ENCODE measurements at regions not wholly inside any gene's neighbourhood (a gene's known extent, or its start where the extent isn't known, plus 50 kb on each side); places are given as distances from the start of the nearest gene placed in this dataset.

DNA sequence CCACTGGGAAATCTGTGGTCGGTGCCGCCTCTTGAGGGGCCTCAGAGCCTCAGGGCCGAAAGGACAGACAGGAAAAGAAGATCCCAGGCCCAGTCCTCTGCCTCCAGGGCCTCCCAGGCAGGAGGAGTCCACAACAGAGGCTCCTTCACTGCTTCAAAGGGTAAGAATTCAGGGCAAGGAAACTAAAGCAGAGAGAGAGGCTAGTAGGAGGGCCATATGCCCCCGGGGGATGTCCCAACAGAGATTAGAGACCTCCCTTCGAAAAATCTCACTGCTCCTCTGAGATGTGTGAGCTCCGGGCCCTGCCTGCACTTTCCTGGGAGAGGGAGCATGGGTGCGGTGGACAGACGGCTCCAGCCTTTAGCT, 465.9 kb downstream of the NPHP4 start:
- in situ Hi-C loops (cut with MboI; ENCODE audit: low pct_unique_long_range_greater_than_20kb, low sequenced_read_pairs) = no loop called here
- DNase-seq = no peak

DNA sequence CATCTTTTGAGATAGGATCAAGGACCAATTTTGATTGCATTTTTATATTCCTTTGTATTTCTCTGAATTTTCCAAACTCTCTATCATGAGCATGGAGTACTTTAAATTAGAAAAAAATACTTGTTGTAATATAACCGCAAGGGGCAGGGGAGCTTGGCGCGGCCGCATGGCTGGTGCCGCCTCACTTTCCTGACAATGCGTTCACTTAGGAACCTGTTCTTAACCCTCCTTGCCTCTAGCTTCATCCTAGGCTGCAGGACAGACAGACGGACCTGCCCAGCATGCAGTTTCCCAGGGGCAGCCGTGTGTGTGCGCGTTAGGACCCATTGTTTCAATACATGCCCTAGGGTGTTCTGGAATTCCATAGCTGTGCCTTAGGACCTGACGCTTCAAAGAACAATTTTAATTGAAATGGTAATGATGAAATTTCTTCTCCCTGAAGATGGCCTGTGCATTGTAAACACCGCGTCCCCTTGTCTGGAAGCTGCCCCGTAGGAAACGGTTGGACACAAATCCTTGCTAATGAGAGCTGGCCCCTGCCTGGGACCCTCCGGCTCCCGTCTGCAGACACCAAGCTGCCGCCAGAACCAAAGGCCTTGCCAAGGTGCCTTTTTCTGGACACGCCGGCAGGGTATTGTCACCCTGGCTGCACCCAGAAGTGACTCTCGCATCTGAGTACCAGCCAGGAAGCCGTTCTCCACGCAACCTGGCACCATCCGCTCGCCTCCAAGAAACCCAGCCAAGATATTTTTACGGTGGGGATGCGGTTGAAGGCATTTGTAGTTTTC, 466.4 kb downstream of the NPHP4 start:
- in situ Hi-C loops (cut with MboI; ENCODE audit: low pct_unique_long_range_greater_than_20kb, low sequenced_read_pairs) = no loop called here
- DNase-seq = no peak

DNA sequence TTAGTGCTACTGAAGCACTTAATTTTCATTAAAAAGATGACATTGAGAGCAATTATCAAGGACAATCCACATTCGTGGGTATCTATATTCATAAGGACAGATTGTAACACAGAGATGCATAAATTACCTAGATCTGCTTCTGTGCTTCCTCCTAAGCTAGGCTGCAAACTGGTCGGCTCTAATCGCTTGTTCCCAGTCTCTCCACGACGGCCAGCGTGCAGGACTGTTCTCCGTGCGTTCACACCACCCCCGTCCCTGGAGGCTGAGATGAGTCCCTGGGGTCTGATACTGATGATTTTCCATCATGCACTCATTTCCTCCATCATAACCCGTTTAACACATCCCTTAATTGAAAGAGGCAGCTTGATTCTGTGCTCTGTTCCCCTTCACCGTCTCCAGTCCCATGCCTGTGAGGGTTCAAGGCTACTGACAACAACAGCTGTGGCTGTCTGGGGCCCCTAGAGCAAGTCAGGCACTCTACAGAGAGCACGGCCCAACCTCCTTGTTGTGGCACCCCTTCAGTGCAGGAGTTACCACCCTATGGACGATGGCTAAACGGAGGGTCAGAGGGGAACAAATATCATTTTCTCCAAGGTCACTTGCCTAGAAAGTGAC, 469.6 kb downstream of the NPHP4 start:
- DNase-seq = no peak
- in situ Hi-C loops (cut with MboI; ENCODE audit: low pct_unique_long_range_greater_than_20kb, low sequenced_read_pairs) = no loop called here

DNA sequence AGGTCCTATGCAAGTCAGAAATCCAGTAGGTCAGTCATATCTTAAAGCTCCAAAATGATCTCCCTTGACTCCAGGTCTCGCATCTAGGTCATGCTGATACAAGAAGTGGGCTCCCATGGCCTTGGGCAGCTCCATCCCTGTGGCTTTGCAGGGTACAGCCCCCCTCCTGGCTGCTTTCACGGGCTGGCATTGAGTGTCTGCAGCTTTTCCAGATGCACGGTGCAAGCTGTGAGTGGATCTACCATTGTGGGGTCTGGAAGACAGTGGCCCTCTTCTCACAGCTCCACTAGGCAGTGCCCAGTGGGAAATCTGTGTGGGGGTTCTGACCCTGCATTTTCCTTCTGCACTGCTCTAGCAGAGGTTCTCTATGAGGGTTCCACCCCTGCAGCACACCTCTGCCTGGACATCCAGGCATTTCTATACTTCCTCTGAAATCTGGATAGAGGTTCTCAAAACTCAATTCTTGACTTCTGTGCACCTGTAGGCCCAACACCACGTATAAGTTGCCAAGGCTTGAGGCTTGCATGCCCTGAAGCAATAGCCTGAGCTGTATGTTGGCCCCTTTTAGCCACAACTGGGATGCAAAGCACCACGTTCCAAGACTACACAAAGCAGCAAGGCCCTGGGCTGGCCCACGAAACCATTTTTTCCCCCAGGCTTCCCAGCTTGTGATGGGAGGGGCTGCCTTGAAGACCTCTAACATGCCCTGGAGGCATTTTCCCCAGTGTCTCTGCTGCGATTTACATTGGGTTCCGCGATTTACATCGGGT, 472.7 kb downstream of the NPHP4 start:
- no peak for DNase-seq
- in situ Hi-C loops (cut with MboI; ENCODE audit: low pct_unique_long_range_greater_than_20kb, low sequenced_read_pairs) = no loop called here

DNA sequence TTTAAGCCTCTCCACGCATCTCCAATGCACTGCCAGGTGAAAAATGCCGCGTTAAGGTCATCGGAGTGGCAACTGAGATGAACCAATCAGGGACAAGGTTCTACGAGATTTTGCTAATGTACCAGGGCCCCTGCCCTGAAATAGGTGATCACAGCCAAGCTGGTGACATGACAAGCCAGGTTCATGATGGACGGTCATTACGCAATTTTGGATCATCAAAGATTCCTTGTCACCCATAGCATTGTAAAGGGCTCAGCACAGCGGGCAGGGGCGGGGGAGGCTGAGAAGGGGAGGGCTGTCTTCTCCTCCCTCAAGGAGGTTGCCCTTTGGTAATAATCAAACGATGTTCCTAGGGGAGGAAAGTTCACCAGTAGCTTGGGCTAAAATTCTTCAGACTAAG, 475.5 kb downstream of the NPHP4 start:
- in situ Hi-C loops (cut with MboI; ENCODE audit: low pct_unique_long_range_greater_than_20kb, low sequenced_read_pairs) = no loop called here
- no peak for DNase-seq

DNA sequence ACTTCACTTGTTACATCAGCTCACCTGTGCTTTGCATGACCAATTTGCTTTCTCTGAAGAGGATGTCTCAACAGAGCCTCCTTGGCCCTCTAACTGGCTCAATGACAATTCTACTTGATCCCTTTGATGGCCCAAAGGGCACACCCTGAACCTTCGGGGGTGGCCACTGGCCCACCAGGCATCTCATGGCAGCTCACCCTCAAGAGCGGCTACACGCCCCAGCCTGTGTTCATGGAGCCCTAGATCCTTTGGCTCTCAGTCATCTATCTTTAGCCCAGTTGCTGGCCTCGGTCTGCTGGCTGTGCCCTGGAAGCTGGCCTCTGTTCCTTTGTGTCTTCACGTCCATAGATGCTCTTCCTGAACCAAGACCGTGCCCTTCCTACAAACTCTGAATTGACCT, 476.7 kb downstream of the NPHP4 start:
- in situ Hi-C loops (cut with MboI; ENCODE audit: low pct_unique_long_range_greater_than_20kb, low sequenced_read_pairs) = no loop called here

DNA sequence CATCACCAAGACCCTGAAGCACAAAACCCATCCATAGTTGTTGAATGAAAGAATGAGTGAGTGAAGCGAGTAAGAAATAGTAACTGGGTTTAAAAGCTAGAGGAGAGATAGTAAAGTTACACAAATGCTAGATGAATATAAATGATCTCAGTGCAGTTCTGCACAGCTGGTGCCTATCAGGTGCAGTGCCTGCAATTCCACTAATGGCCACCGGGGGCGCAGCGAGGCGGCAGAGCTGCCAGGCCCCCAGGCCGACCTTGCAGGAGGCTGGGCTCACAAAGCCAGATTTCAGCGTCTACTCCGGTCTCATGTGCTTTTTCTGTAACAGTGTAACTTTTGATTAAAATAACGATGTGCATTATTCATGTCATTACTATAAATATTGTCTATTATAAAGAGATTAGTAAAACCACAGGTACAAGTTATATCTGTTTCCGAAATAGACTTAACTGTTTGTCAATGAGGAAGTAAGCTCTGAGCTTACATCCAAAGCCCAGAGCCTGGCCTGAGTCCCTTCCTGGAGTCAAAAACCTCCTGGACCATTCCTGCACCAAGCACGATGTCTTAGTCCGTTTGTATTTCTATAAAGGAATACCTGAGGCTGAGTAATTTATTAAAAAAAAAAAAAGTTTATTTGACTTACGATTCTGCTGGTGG, 477.6 kb downstream of the NPHP4 start:
- in situ Hi-C loops (cut with MboI; ENCODE audit: low pct_unique_long_range_greater_than_20kb, low sequenced_read_pairs) = no loop called here

More for the DNA sequence above, 476.7 kb downstream of the NPHP4 start:
- no peak for DNase-seq

DNA sequence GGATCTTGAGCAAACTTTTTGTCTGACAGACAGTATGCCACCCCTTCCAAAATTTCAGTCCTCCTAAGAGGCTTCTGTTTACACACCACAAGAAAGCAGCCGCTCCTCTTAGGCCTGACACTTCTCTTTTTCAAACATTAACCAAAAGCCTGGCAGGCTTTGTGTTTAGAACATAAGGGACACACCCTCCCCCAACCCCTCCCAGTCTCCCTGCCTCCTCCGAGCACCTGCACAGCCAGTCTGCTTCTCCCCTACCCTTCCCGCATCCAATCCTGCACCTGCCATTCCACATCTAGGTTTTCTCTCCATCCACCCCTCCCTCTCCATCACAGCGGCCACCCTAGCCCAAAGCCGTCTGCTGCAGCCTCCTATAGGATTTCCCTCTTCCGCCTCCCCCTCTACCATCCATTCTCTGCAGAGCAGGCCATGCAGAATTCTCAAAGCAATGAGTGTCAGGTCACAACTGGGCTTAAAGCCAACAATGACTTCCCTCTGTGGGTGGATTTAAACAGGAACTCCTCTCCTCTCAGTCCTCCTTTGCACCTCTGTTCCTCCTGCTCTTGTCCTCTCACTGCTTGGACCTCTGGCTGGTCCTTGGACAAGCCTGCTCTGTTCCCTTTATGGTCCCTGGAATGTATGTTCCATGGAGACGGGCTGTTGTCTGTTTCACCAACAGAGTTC, 478.2 kb downstream of the NPHP4 start:
- DNase-seq = peak; percentile 28
- in situ Hi-C loops (cut with MboI; ENCODE audit: low pct_unique_long_range_greater_than_20kb, low sequenced_read_pairs) = no loop called here

More for the DNA sequence above, 477.6 kb downstream of the NPHP4 start:
- DNase-seq = peak; percentile 72

DNA sequence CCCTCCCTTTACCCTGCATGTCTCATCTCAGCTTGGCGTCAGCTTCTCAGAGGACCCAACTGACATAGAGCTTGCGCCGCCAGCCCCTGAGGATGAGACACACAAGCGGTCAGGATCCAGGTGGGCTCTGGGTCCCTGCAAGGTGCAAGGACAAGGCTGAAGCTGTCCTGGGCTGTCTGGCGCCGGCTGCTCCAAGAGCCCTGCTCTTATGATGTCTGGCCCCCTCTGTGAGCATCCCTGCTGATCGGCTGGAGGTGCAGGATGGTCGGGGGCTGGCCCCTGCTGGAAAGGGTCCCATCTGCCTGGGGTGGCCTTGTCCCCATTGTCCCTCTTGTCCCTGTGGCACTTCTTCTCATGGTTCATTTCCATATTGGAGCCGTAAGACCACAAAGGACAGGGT, 479.0 kb downstream of the NPHP4 start:
- in situ Hi-C loops (cut with MboI; ENCODE audit: low pct_unique_long_range_greater_than_20kb, low sequenced_read_pairs) = no loop called here

DNA sequence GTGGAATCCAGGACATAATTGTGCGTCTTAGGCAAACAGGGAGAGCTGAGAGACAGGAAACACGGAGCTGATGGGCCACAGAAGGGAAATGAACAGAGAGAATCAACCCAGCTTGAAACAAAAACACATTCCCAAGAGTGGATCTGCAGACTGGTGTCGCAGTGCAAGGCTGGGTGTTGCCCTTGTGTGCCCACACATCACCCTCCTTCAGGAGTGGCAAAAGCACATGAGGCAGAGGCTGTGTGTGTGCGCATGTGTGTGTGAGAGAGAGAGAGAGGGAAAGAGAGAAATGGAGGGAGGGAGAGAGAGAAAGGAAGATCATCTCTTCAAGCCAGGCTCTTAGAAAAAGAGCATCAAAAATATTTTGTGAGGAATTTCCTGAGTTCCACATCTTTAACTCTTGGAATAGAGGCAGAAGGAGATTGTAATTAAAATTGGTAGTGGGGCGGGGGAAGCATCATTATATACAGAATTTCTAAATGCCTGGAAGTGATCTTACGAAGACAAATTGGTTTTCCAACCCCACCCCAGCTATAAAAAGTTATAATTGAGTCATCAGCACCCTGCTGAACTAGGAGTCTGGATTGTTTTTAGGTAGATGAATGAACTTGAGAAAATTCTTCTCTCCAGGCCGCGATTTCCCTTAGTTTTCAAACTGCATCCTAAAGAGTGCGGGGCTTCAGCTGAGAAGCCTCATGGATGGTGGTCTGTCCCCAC, 480.7 kb downstream of the NPHP4 start:
- in situ Hi-C loops (cut with MboI; ENCODE audit: low pct_unique_long_range_greater_than_20kb, low sequenced_read_pairs) = no loop called here
- no peak for DNase-seq

More for the DNA sequence above, 479.0 kb downstream of the NPHP4 start:
- no peak for DNase-seq

DNA sequence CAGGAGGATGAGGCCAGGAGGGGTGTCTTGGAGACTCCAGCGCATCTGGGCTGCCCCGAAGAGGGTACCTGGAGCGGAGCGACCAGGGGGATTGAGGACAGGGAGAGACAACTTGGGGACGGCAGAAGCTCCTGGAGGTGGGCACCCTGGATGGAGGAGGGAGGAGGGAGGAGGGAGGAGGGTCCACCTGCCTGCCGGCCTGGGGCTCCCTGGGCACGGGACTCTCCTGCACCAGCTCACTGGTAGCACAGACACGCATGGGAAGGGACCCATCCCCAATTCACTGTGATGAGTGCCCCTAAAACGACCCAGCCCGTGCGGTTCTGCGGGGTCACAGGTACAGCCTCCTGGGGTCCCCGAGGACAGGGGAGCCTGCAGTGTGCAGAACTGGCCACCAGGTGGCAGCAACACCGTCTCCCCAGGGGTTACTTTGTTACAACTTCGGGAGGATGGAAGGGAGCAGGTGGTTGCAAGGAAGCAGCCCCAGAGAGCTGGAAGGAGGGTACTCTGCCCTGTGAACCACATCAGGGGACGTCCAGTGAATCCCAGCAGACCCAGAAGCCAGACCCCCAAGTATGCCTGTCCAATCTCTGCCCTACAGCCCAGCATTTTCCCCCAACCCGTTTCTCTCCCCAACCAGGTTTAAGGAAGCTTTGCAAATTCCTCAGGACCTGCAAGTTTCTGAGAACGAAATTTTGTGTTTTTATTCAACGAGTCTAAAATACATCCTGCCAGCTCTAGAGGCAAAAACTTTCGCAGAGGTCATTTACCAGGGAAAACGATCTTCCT, 482.4 kb downstream of the NPHP4 start:
- DNase-seq = peak; percentile 41
- in situ Hi-C loops (cut with MboI; ENCODE audit: low pct_unique_long_range_greater_than_20kb, low sequenced_read_pairs) = no loop called here

DNA sequence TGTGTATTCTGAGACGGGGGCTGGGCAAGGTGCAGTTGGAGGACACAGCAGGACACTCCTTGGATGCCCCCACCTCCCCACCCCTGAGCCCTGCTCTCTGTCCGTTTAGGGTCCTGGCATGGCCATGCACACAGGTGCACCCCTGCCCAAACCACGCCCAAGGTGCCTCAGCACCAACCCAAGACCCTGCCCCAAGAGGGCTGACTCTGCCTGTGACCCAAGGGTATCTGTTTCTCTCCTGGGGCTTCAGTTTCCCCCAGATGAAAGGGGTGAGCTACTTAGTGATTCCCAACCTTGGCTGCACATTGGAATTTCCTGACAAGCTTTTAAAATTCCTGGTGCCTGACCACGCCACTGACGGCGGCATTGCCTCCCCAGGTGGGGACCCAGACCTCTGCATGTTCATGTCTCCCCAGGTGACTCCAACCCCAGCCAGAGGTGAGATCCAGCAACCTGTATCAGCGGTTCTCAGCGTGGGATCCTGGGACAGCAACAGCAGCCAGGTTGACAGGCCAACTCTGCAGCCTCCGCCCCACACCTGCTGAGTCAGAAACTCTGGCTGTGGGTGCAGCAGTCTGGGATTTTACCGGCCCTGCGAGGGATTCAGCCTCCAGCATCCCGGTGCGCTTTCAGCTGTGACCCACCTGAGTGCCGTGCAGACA, 483.4 kb downstream of the NPHP4 start:
- in situ Hi-C loops (cut with MboI; ENCODE audit: low pct_unique_long_range_greater_than_20kb, low sequenced_read_pairs) = no loop called here
- no peak for DNase-seq

DNA sequence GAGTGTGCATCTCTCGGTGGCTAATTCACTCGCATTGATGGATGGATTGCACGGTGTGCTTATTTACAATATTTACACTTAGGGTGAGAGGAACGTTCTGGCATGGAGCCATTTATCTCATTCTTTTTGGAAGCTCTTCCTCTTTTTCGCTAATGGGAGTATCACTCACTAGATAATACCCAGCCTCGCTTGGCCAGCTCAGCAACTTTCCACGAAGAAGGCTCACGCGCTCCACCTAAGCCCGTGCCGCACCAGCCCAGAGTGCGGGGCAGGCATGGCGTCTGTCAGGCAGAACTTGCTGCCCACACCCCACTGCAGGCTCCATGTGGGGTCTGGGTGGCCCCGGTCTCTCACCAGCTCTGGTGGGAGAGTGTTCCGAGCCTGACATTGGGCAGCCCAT, 484.9 kb downstream of the NPHP4 start:
- DNase-seq = peak; percentile 2
- in situ Hi-C loops (cut with MboI; ENCODE audit: low pct_unique_long_range_greater_than_20kb, low sequenced_read_pairs) = no loop called here

DNA sequence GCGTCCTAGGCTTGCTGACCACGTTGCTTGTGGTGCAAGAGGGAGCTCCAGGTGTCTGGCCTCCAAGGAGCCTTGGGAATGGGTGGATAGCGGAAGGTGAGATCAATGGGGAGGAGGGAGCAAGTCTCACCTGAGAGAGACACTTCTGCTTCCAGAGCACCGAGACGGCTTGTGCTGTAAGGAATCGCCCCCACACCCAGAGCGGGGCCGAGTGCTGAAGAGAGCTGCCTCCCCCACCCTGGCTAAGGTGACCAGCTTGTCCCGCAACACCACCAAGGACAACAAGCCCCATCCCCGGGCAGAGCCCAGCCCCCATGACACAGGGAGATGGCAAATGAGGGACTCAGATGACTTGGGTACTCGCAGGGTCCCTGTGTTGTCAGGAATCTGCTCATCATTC, 485.6 kb downstream of the NPHP4 start:
- in situ Hi-C loops (cut with MboI; ENCODE audit: low pct_unique_long_range_greater_than_20kb, low sequenced_read_pairs) = no loop called here
- no peak for DNase-seq

DNA sequence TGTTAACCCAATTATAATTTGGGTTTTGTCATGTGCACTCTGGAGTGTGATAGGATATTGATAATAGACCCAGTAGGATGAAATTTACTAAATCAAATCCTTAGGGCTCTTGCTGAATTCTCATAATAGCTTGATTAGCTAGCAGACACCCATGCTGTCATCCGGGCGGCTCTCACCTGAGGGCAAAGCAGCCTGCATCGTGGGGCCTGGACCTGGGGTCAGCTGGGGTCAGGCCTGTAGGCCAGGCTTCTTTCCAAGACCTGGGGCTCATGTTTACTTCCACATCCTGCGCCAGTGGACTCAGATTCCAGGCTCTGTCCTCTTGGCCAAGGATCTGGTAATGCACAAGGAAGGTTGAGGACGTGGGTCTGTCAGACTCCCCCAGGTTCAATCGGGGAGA, 486.3 kb downstream of the NPHP4 start:
- no peak for DNase-seq
- in situ Hi-C loops (cut with MboI; ENCODE audit: low pct_unique_long_range_greater_than_20kb, low sequenced_read_pairs) = no loop called here

DNA sequence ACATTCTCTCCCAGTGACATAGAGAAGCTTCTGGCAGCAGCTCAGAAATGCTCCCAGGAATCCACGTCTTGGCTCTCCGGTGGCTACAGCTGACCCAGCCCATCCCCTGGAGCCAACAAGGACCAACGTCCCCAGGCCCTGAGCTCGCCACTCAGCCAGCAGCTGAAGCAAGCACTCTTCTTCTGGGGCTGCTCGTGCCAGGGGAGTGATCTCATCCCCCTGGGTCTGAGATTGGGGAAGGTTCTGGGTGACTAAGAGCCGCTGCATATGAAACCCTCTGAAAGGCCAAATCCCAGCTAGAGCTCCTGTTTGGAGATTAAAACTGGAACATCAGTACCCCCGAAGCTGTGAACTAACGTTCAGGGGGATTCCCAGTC, 487.9 kb downstream of the NPHP4 start:
- in situ Hi-C loops (cut with MboI; ENCODE audit: low pct_unique_long_range_greater_than_20kb, low sequenced_read_pairs) = no loop called here
- no peak for DNase-seq

DNA sequence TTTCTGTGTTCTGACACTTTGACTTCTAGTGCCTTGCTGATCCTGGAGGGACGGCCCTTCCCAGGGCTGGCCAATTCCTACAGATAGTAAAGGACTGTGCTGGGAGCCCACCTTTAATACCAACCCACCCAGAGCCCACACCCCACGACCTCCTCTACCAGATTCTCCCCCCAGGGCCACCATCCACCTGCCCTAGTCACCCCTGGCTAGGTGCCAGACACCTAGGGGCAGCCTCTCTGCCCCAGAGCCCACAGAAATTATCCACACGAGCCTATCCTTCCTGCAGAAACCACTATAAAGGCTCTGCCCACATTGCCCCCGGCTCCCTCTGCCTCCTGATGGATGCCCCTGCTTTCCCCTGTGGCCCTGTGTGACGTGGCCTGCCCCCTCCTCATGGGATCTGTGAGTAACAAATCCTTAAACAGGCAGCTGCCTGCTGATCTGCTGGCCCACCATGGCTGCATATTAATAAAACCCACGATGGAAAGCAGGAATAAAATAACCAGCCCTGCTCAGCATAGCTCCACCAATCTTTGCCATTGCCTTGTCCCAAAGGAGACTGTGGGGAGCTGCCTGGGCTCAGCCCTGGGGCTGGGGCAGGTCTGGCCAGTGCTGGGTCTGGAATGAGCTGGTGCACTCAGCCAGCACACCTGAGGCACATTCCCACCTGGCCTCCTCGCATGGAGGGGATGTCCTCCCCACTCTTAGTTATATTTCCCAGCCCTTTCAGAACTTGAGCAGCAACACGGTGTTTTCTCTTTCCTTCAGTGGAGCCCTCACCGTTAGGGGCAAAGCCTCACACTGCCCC, 488.5 kb downstream of the NPHP4 start:
- in situ Hi-C loops (cut with MboI; ENCODE audit: low pct_unique_long_range_greater_than_20kb, low sequenced_read_pairs) = no loop called here

More for the DNA sequence above, 488.5 kb downstream of the NPHP4 start:
- no peak for DNase-seq

Measured in KBM-7 (cell line).